ENCODE measurements at regions not wholly inside any gene's neighbourhood (a gene's known extent, or its start where the extent isn't known, plus 50 kb on each side); places are given as distances from the start of the nearest gene placed in this dataset.

GRCh38 chr11:69393865-69394233, 87.6 kb upstream of the LINC01488 start:
- peaks cover 10 to 13% of the 10 kb centered on the region in 2 experiments for H3K9me3 ChIP-seq (ENCODE audit: insufficient read depth in 2 of 2, low read depth in 1 of 2, low read length in 1 of 2)
- no peaks in the 10 kb centered on the region for H4K20me1 ChIP-seq (replicated peaks in 1 of 2; ENCODE audit: control insufficient read depth in 1 of 2, insufficient read depth in 2 of 2, low read length in 2 of 2)
- no peak overlapping the region for H3K4me3 ChIP-seq (ENCODE audit: extremely low read depth in 1 of 4, insufficient read depth in 2 of 4, low read depth in 3 of 4, low read length in 4 of 4)
- 95% methylated on average over 8 of the region's 8 CpGs; no CpG with 5 or more reads in 1 of the 2 experiments for WGBS, 2 experiments (ENCODE audit: extremely low coverage in 1 of 2, insufficient coverage in 1 of 2, insufficient read length in 1 of 2, insufficient replicate concordance in 2 of 2, low coverage in 1 of 2, low lambda C conversion rate in 2 of 2, missing lambda C conversion rate in 1 of 2)
- no peak for FAIRE-seq
- H3K4me1 ChIP-seq (replicated peaks in 1 of 4; ENCODE audit: control insufficient read depth in 3 of 4, insufficient read depth in 4 of 4, low read length in 3 of 4), result no peaks in the 10 kb centered on the region
- no peak overlapping the region for H2BK15ac ChIP-seq (ENCODE audit: low read length)
- no peak overlapping the region for H3K9ac ChIP-seq (replicated peaks in 1 of 4; ENCODE audit: extremely low read depth in 1 of 4, low read depth in 3 of 4, low read length in 3 of 4)
- H2BK5ac ChIP-seq (ENCODE audit: low read depth, low read length), result no peak overlapping the region
- no peak overlapping the region for H3K27ac ChIP-seq (ENCODE audit: low read depth, low read length)
- ChIA-PET CTCF (ENCODE audit: partially characterized antibody) (interaction anchor here (0.7 to 1.3 kb wide), 3 partner anchors 14 to 54 kb away, joined by 3 read pairs; no protein-coding TSS in a partner anchor), POLR2A (ENCODE audit: partially characterized antibody) (no interaction called here)
- no peak overlapping the region for H2BK120ac ChIP-seq (replicated peaks; ENCODE audit: low read depth, low read length)
- no peak for TF ChIP-seq PHF8 (conservative IDR thresholded peaks at IDR 0.05; ENCODE audit: low read depth, low read length)
- TF ChIP-seq, protein P1, sequence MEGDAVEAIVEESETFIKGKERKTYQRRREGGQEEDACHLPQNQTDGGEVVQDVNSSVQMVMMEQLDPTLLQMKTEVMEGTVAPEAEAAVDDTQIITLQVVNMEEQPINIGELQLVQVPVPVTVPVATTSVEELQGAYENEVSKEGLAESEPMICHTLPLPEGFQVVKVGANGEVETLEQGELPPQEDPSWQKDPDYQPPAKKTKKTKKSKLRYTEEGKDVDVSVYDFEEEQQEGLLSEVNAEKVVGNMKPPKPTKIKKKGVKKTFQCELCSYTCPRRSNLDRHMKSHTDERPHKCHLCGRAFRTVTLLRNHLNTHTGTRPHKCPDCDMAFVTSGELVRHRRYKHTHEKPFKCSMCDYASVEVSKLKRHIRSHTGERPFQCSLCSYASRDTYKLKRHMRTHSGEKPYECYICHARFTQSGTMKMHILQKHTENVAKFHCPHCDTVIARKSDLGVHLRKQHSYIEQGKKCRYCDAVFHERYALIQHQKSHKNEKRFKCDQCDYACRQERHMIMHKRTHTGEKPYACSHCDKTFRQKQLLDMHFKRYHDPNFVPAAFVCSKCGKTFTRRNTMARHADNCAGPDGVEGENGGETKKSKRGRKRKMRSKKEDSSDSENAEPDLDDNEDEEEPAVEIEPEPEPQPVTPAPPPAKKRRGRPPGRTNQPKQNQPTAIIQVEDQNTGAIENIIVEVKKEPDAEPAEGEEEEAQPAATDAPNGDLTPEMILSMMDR (IDR thresholded peaks at IDR 0.05; ENCODE audit: control extremely low read depth in 1 of 3, insufficient read depth in 1 of 3, low read depth in 1 of 3, low read length in 3 of 3), result no peak
- TF ChIP-seq CEBPB (IDR thresholded peaks at IDR 0.05; ENCODE audit: low read depth, low read length), result no peak
- TF ChIP-seq MAX (IDR thresholded peaks at IDR 0.05), result no peak
- TF ChIP-seq CBX8 (IDR thresholded peaks at IDR 0.05; ENCODE audit: borderline replicate concordance, low read depth, low read length), result no peak
- TF ChIP-seq TAF7 (optimal IDR thresholded peaks at IDR 0.05; ENCODE audit: borderline replicate concordance, low read depth, low read length), result no peak
- no peak for TF ChIP-seq CHD1 (IDR thresholded peaks at IDR 0.05; ENCODE audit: low read depth, low read length)
- TF ChIP-seq EGR1 (IDR thresholded peaks at IDR 0.05; ENCODE audit: borderline replicate concordance, low read depth, low read length), result no peak
- no peak for TF ChIP-seq POU5F1 (IDR thresholded peaks at IDR 0.05; ENCODE audit: low read depth, low read length)
- TF ChIP-seq POLR2A (IDR thresholded peaks at IDR 0.05; ENCODE audit: control extremely low read depth in 1 of 2, low read depth in 2 of 2, low read length in 2 of 2), result no peak
- H3K56ac ChIP-seq (replicated peaks; ENCODE audit: insufficient read length, low read depth, low read length), result no peak overlapping the region
- DNase-seq (ENCODE audit: low read depth in 1 of 2, low spot score in 2 of 2), result no peak
- H3K36me3 ChIP-seq (ENCODE audit: control insufficient read depth in 2 of 4, insufficient read depth in 4 of 4, low read length in 3 of 4), result no peaks in the 10 kb centered on the region
- no peak overlapping the region for H3K18ac ChIP-seq (ENCODE audit: extremely low read depth, low read length)
- H3K4ac ChIP-seq (replicated peaks; ENCODE audit: insufficient read length, low read depth, low read length), result no peak overlapping the region
- H2BK12ac ChIP-seq (ENCODE audit: low read depth, low read length), result no peak overlapping the region
- H2AFZ ChIP-seq (ENCODE audit: low read length), result no peak overlapping the region
- H3K23me2 ChIP-seq (ENCODE audit: low read depth, low read length), result no peaks in the 10 kb centered on the region
- H3K4me2 ChIP-seq (ENCODE audit: insufficient read depth in 1 of 2, low read depth in 2 of 2, low read length in 2 of 2), result no peak overlapping the region
- no peak overlapping the region for H3K23ac ChIP-seq (ENCODE audit: insufficient read length)
- no peaks in the 10 kb centered on the region for H3K79me1 ChIP-seq (ENCODE audit: low read depth, low read length)
- H2AK5ac ChIP-seq (ENCODE audit: low read depth, low read length), result no peak overlapping the region
- no peaks in the 10 kb centered on the region for H3K79me2 ChIP-seq (ENCODE audit: control insufficient read depth in 1 of 2, insufficient read depth in 2 of 2, low read length in 2 of 2)
- H4K8ac ChIP-seq (ENCODE audit: extremely low read depth, insufficient read depth, low read length), result peak overlapping the region; percentile 65; the same call in 1 of the 2 replicates
- H4K5ac ChIP-seq (ENCODE audit: insufficient read length, low read depth, low read length), result no peak overlapping the region
- H2BK20ac ChIP-seq (ENCODE audit: low read length), result no peak overlapping the region
- H3K14ac ChIP-seq (ENCODE audit: insufficient read length), result no peak overlapping the region
- H3K27me3 ChIP-seq (replicated peaks in 1 of 4; ENCODE audit: control insufficient read depth in 3 of 4, extremely low read depth in 1 of 4, insufficient read depth in 3 of 4, low read length in 3 of 4), result no peaks in the 10 kb centered on the region
- H4K91ac ChIP-seq (replicated peaks; ENCODE audit: insufficient read length, low read length), result no peak overlapping the region

Data from H1 (cell line).